Stimulated activated CD8-positive, alpha-beta memory T cell treated with anti-CD3 and anti-CD28 coated beads, Interleukin-4, amount 100 ng/mL, for 24 hours (primary cell): ENCODE measurements at regions not wholly inside any gene's neighbourhood (a gene's known extent, or its start where the extent isn't known, plus 50 kb on each side); places are given as distances from the start of the nearest gene placed in this dataset.

Experiments used
- DNase-seq: peaks from one replicate; pipeline ENCODE4 v3.0.0-alpha.2; 2020; ENCODE audit warnings: low read depth

DNA sequence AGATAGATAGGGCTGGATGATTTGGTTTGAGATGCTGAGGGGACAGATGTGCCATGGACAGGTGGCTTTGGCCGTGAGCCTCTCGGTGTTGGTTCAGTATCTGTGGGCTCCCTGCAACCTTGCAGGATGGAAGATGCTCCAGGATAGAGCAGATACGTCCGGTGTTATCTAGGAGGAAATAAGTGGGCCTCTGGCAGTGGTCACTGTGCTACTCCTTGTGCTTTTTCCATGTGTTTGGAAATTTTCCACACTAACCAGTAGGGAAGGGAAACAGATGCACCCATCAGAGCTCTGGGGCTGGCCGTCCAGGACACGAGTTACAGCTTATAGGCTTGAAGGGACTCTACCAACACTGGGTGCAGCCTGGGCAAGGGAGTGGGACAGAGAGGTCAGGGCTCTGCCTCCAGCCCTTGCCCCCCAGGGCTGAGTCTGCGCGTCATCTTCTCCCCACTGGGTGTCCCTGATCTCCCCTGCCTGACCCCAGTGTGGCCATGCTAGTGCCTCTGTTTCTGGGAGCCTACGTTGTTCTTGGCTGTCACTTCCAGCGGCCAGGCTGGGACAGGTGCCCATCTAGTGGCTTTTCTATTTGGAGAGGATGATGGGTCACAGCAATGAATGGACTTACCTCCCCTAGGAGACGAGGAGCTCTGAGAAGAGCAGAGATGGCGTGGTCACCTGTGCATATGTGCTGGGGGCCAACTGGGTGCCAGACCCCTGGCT lies 166.9 kb downstream of the SEC14L1 start:
- no peak for DNase-seq

- DNase-seq, result no peak
Observed at GRCh38 chr17:77308861-77309726, 168.3 kb downstream of the SEC14L1 start.

DNA sequence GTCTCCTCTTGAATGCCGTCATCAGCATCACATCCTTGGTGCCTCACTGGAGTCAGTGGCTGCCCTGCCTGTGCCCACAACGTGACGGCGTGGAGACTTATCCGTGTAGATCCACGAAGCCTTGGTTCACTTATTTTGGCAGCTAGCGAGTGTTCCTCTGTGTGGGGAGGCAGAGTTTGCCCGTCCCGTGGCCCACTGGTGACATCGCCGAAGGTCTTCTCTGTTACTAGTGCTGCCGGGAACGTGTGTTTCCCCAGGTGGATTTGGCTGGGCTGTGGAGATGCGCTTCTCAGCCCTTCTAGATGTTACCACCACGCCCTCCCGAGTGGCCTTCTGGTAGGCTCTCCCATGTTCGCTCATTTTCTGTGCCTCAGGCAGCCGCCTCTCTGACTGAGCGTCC lies 169.6 kb downstream of the SEC14L1 start:
- no peak for DNase-seq

- DNase-seq, result no peak
Observed at GRCh38 chr17:77311371-77311981, 170.7 kb downstream of the SEC14L1 start.

DNA sequence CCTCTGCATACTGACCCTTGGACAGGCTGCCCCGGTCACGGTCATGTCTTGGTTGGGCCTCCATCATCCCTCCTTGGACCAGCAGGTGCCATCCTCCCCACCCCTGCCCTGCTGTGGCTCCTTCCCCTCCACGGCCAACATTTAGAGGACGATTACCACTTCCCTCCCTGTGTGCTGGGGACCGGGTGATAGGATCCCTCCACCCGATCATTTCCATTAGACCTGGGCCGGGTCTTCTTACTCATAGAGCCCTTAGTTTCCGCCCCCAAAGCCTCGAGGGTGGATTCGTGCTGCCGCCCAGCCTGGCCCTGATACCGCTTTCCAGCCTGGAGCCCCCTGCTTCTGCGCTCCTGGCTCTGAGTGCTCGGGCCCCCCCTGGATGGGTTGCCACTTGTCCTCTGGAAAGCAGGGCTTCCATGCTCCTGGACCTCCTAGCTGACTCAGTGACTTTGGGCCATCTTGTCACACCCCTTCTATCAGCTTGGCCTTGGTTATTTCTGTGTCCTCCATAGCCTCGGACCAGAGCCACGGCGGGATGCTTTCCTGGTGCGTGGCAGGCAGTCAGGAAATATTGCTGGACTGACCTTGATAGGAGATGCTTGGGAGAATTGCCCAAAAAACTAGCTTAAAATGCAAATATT lies 171.4 kb downstream of the SEC14L1 start:
- no peak for DNase-seq

DNA sequence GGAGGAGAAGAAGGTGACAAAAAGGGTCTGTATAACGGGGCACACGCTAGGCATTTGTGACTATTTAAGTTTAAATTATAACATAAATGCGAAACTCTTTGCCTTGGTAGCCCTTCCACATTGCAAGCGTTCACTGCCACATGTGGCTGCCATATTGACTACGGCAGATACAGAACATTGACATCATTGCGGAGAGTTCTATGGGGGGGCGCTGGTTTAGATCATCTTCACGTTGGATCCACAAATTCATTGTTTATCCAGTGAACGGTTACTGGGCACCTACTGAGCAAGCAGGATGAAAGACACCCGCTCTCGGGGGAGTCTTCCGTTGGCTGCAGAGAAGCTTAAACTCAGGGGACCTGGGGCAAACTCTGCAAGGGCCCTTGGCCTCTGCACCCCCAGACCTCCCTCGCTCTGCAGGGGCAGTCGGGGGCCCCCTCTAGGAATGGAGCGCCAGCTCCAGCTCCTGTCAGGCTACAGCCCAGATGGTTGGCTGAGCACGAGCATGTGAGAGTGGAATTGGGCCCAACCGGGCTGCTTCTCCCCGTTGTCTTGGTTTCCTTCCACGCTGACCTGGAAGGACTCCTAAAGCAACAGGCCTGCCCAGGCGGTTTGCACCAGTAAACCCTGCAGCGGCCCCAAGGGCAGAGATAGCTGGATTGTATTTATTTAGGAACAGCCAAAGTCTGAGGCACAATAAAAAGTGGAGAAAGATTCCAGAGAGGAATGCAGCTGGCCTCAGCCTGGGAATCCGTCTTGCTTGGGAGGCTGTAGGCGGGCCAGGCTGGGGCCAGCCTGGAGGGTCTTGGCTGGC lies 172.2 kb downstream of the SEC14L1 start:
- no peak for DNase-seq

DNA sequence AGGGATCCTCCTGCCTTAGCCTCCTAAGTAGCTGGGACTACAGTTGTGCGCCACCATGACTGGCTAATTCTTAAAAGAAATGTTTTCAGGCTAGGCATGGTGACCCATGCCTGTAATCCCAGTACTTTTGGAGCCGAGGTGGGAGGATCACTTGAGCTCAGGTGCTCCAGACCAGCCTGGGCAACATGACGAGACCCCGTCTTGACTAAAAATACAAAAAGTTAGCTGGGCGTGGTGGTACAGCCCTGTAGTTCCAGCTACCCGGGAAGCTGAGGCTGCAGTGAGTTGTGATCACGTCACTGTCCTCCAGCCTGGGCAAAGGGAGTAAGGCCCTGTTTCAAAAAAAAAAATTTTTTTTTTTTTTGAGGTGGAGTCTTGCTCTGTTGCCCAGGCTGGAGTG lies 173.1 kb downstream of the SEC14L1 start:
- no peak for DNase-seq

DNA sequence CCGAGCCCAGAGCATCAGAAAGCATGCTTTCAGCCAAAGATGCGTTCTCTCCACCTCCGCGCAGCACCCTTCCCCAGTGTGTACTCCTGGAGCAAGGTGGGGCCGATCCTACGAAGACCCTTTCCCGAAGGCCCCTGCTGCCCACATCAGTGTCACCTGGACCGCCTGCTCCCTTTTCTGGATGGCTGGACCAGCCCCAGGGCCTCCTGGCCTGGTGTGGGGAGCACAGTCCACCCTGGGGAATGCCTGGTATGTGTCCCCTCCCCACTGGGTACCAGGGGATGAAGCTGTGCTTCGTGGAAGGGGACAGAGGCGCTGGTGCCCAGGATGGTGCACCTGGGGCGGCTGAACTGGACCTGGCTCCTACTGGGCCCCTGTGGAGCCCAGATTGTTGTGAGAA lies 173.8 kb downstream of the SEC14L1 start:
- DNase-seq, result no peak

DNA sequence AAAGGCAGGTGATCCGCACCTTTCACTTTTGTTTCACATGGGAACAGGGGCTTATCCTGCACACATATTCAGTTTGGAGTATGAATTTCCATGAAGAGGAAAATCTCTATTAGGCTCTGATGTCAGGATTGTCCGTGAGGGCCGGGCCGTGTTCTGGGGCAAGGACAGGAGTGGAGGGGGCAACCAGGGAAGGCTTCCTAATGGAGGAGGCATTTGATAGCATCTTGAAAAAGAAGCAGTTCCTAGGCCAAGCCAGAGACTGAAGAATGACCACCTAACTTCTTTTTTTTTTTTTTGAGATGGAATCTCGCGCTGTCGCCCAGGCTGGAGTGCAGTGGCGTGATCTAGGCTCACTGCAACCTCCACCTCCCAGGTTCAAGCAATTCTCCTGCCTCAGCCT lies 174.2 kb downstream of the SEC14L1 start:
- DNase-seq, result no peak

GRCh38 chr17:77315551-77316190 lies 174.9 kb downstream of the SEC14L1 start:
- no peak for DNase-seq

GRCh38 chr17:77316191-77316641 lies 175.4 kb downstream of the SEC14L1 start:
- DNase-seq, result no peak

DNA sequence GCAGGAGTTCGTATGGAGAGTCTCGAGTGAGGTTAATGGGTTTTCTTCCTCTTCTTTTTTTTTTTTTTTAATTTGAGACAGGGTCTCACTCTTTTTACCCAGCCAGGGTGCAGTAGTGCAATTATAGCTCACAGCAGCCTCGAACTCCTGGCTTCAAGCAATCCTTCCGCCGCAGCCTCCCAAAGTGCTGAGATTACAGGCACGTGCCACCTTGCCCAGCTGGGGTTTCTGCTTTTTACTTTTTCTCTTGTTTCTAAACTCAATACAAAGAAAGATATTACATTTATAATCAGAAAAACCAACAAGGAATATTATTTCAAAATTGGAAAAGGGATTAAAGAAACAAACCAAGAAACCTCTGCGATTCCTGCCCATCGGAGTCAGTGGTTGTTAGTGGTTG lies 175.9 kb downstream of the SEC14L1 start:
- DNase-seq, result no peak

- DNase-seq, result no peak
Observed at GRCh38 chr17:77317091-77317750, 176.5 kb downstream of the SEC14L1 start.

GRCh38 chr17:77318021-77318420 lies 177.3 kb downstream of the SEC14L1 start:
- DNase-seq, result no peak

- DNase-seq, result no peak
Observed at GRCh38 chr17:77318491-77319210, 177.9 kb downstream of the SEC14L1 start.

DNA sequence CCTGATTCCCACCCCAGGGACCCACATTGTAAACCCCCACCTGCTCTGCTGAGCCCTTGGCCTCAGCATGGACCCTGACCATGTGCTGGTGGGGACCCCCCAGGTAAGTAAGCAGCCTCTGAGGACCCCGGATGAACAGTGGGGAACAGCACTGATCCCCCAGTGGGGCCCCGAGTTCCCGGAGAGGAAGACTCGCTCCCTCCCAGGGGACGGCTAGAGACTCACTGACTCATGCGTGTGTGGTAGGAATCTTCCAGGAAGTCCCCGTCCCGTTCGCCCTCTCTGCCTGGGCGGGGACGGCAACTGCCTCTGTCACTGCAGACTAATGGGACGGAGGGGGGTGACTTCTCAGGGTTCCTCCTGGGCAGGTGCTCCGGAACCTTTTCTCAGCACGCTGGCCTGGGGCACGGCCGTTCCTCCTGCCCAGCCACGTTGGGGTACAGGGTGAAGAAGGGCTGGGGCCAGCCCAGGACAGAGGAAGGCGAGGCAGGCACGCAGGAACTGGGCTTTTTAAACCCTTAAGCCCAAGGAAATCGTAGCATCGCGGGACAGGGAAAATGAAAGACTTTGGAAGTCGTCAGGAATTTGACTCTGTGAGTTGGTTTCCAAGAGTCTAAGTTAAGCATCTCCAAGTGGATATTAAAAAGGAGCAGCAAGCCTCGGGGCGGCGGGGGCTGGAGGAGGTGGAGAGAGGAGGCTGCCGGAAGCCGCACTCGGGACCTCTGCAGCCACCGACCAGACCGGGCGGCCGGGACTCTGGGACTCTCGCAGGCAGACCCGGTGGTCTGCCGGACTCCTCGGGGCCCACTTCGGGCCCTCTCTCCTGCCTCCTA lies 178.7 kb downstream of the SEC14L1 start:
- DNase-seq, result no peak

- DNase-seq, result no peak
Observed at GRCh38 chr17:77320044-77320440, 179.3 kb downstream of the SEC14L1 start.

- DNase-seq, result no peak
Observed at GRCh38 chr17:77320485-77321256, 179.9 kb downstream of the SEC14L1 start.
